ENCODE measurements at regions not wholly inside any gene's neighbourhood (a gene's known extent, or its start where the extent isn't known, plus 50 kb on each side); places are given as distances from the start of the nearest gene placed in this dataset.

DNA sequence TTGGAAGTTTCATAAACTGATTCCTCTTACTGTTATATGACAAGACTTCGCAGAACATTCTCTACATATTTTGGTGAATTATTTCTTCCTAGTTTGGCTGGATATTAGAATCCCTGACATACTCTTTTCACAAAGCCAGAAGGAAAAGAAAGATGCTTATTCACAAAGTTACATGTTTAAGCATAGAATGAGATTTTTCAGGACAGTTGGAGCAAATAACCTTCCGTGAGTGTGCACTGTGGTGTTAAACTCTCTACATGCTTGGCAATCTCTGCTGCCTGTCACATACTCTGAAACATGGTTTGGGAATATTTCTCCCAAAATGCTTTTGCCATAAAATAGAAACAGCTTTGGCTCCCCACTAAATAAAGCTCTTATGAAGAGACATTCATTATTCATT is 230.0 kb upstream of the MTNR1B start:
- Histone ChIP-seq H3K36me3 (ENCODE audit: insufficient read depth, low read length) (no peaks in the 10 kb centered on the region), H3K79me2 (ENCODE audit: insufficient read depth, low read length) (no peaks in the 10 kb centered on the region), H3K4me3 (ENCODE audit: low read depth in 1 of 2, low read length in 2 of 2) (no peak overlapping the region), H3K4me1 (ENCODE audit: insufficient read depth, low read length) (peaks cover 12% of the 10 kb centered on the region), H3K9ac (ENCODE audit: low read depth, low read length) (no peak overlapping the region), H3K27me3 (ENCODE audit: insufficient read depth, low read length, poor library complexity) (no peaks in the 10 kb centered on the region), H2AFZ (ENCODE audit: low read depth, low read length) (no peak overlapping the region), H4K20me1 (ENCODE audit: insufficient read depth, low read length) (no peaks in the 10 kb centered on the region), H3K9me3 (ENCODE audit: insufficient read depth, low read length, severe bottlenecking) (no peaks in the 10 kb centered on the region), H3K4me2 (ENCODE audit: insufficient read depth, low read length) (no peak overlapping the region), H3K27ac (ENCODE audit: low read length) (no peak overlapping the region)
- ATAC-seq (ENCODE audit: insufficient read depth, low read depth) = no peak
- no peak for TF ChIP-seq EZH2 (IDR thresholded peaks at IDR 0.05; ENCODE audit: borderline replicate concordance, low read depth, low read length, severe bottlenecking)
- TF ChIP-seq, protein P1, sequence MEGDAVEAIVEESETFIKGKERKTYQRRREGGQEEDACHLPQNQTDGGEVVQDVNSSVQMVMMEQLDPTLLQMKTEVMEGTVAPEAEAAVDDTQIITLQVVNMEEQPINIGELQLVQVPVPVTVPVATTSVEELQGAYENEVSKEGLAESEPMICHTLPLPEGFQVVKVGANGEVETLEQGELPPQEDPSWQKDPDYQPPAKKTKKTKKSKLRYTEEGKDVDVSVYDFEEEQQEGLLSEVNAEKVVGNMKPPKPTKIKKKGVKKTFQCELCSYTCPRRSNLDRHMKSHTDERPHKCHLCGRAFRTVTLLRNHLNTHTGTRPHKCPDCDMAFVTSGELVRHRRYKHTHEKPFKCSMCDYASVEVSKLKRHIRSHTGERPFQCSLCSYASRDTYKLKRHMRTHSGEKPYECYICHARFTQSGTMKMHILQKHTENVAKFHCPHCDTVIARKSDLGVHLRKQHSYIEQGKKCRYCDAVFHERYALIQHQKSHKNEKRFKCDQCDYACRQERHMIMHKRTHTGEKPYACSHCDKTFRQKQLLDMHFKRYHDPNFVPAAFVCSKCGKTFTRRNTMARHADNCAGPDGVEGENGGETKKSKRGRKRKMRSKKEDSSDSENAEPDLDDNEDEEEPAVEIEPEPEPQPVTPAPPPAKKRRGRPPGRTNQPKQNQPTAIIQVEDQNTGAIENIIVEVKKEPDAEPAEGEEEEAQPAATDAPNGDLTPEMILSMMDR (IDR thresholded peaks at IDR 0.05; ENCODE audit: borderline replicate concordance, extremely low read depth, low read length, poor library complexity, severe bottlenecking) = no peak
- no peak for DNase-seq

DNA sequence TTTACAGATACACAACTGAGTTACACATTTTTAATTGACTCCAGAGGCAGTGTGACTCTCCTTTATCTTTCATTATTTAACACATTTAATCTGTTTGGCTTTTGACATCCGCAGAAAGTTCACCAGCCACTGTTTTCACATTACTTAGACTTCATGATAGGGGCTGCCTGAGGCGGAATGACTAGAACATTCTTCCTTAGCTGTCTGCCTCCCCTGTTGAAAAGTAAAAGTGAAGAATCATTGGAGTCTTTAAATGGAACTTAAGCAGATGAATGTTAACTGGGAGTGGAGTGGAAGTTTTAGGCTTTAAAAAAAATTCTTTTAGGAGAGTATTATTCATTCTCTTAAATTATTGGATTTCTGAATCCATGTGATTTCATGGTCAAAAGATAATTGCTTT is 229.2 kb upstream of the MTNR1B start:
- Histone ChIP-seq H3K27ac (ENCODE audit: low read length) (no peak overlapping the region), H3K4me2 (ENCODE audit: insufficient read depth, low read length) (no peak overlapping the region), H3K9ac (ENCODE audit: low read depth, low read length) (no peak overlapping the region), H3K36me3 (ENCODE audit: insufficient read depth, low read length) (no peaks in the 10 kb centered on the region), H3K4me3 (ENCODE audit: low read depth in 1 of 2, low read length in 2 of 2) (no peak overlapping the region), H3K9me3 (ENCODE audit: insufficient read depth, low read length, severe bottlenecking) (no peaks in the 10 kb centered on the region), H3K27me3 (ENCODE audit: insufficient read depth, low read length, poor library complexity) (no peaks in the 10 kb centered on the region), H4K20me1 (ENCODE audit: insufficient read depth, low read length) (no peaks in the 10 kb centered on the region), H3K4me1 (ENCODE audit: insufficient read depth, low read length) (peaks cover 12% of the 10 kb centered on the region), H3K79me2 (ENCODE audit: insufficient read depth, low read length) (no peaks in the 10 kb centered on the region), H2AFZ (ENCODE audit: low read depth, low read length) (no peak overlapping the region)
- TF ChIP-seq, protein P1 (IDR thresholded peaks at IDR 0.05; ENCODE audit: borderline replicate concordance, extremely low read depth, low read length, poor library complexity, severe bottlenecking) = no peak
- TF ChIP-seq EZH2 (IDR thresholded peaks at IDR 0.05; ENCODE audit: borderline replicate concordance, low read depth, low read length, severe bottlenecking) = no peak
- no peak for DNase-seq
- no peak for ATAC-seq (ENCODE audit: insufficient read depth, low read depth)

DNA sequence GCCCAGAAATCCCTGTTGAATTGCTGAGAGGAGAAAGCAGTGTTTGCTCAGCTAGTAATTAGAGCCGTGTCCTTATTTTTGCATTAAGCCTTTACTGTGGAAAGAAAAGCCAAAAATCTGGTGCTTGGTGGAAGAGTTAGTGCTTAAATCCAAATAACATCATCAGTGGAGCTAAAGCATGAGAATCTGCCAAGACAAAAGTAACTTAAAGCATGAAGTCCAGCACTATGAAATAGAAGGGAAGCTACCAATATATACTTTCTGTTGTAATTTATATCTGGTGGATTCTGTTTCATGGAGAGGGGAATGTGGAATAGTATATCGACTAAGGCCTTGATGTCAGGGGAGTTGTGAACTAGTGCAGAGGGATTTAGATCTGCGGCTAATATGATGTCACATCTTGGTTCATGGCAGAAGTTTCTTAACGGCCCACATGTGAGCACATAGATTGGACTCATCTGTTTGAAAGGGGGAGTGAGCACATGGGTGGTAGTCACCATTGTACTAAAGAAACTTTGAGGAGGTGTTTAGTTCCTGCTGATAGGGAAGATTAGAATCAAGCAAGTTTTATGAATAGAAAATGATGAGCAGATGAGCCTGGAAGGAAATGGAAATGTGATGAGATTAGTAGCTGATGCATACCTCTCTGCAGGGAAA is 224.4 kb upstream of the MTNR1B start:
- ATAC-seq (ENCODE audit: insufficient read depth, low read depth) (no peak), DNase-seq (no peak)
- Histone ChIP-seq H3K79me2 (ENCODE audit: insufficient read depth, low read length) (no peaks in the 10 kb centered on the region), H3K27ac (ENCODE audit: low read length) (no peak overlapping the region), H2AFZ (ENCODE audit: low read depth, low read length) (no peak overlapping the region), H4K20me1 (ENCODE audit: insufficient read depth, low read length) (no peaks in the 10 kb centered on the region), H3K9me3 (ENCODE audit: insufficient read depth, low read length, severe bottlenecking) (peaks cover 3% of the 10 kb centered on the region), H3K4me3 (ENCODE audit: low read depth in 1 of 2, low read length in 2 of 2) (no peak overlapping the region), H3K27me3 (ENCODE audit: insufficient read depth, low read length, poor library complexity) (no peaks in the 10 kb centered on the region), H3K36me3 (ENCODE audit: insufficient read depth, low read length) (no peaks in the 10 kb centered on the region), H3K4me1 (ENCODE audit: insufficient read depth, low read length) (peaks cover 12% of the 10 kb centered on the region), H3K4me2 (ENCODE audit: insufficient read depth, low read length) (no peak overlapping the region), H3K9ac (ENCODE audit: low read depth, low read length) (no peak overlapping the region)
- TF ChIP-seq, protein P1 (IDR thresholded peaks at IDR 0.05; ENCODE audit: borderline replicate concordance, extremely low read depth, low read length, poor library complexity, severe bottlenecking) = no peak
- no peak for TF ChIP-seq EZH2 (IDR thresholded peaks at IDR 0.05; ENCODE audit: borderline replicate concordance, low read depth, low read length, severe bottlenecking)
